ENCODE measurements at regions not wholly inside any gene's neighbourhood (a gene's known extent, or its start where the extent isn't known, plus 50 kb on each side); places are given as distances from the start of the nearest gene placed in this dataset.

- H3K4me3 ChIP-seq (replicated peaks in 1 of 3; ENCODE audit: low read depth in 2 of 3, low read length in 3 of 3): no peak overlapping the region
- H3K36me3 ChIP-seq (replicated peaks in 1 of 2; ENCODE audit: control insufficient read depth in 1 of 2, insufficient read depth in 2 of 2, low read length in 2 of 2): no peaks in the 10 kb centered on the region
- WGBS (ENCODE audit: insufficient coverage): 40% methylated on average over 9 of the region's 10 CpGs
- H3K9ac ChIP-seq (ENCODE audit: insufficient read depth, low read length, poor library complexity, severe bottlenecking): no peak overlapping the region
- intact Hi-C loops (cut with micrococcal nuclease): no loop called here
- H3K9me3 ChIP-seq (replicated peaks in 1 of 2; ENCODE audit: control insufficient read depth in 1 of 2, insufficient read depth in 1 of 2, low read length in 2 of 2): peaks cover 2 to 18% of the 10 kb centered on the region in 2 donors
- no peak overlapping the region for H3K27ac ChIP-seq (ENCODE audit: low read depth in 1 of 2, low read length in 2 of 2)
- no peaks in the 10 kb centered on the region for H3K79me2 ChIP-seq (ENCODE audit: insufficient read depth, low read length)
- H3K27me3 ChIP-seq (ENCODE audit: control insufficient read depth in 2 of 2, insufficient read depth in 2 of 2, low read length in 2 of 2): no peaks in the 10 kb centered on the region
- no peaks in the 10 kb centered on the region for H4K20me1 ChIP-seq (ENCODE audit: insufficient read depth, low read length)
- no peak overlapping the region for H3K4me2 ChIP-seq (replicated peaks; ENCODE audit: extremely low read depth, low read length, poor library complexity, severe bottlenecking)
- Mint-ChIP-seq H3K36me3 (no peaks in the 10 kb centered on the region), H3K27ac (no peak overlapping the region), H3K27me3 (ENCODE audit: low read depth in 3 of 3) (peaks cover 0 to 7% (median 0%) of the 10 kb centered on the region in 3 donors), H3K4me3 (no peak overlapping the region), H3K9me3 (peaks cover 1 to 22% (median 5%) of the 10 kb centered on the region in 7 donors), H3K4me1 (no peaks in the 10 kb centered on the region)
- H2AFZ ChIP-seq (ENCODE audit: insufficient read depth, low read depth, low read length, poor library complexity, severe bottlenecking): no peak overlapping the region
- no peaks in the 10 kb centered on the region for H3K4me1 ChIP-seq (ENCODE audit: control insufficient read depth in 1 of 2, insufficient read depth in 2 of 2, low read length in 2 of 2)
- no peak for DNase-seq
- TF ChIP-seq, protein P1, sequence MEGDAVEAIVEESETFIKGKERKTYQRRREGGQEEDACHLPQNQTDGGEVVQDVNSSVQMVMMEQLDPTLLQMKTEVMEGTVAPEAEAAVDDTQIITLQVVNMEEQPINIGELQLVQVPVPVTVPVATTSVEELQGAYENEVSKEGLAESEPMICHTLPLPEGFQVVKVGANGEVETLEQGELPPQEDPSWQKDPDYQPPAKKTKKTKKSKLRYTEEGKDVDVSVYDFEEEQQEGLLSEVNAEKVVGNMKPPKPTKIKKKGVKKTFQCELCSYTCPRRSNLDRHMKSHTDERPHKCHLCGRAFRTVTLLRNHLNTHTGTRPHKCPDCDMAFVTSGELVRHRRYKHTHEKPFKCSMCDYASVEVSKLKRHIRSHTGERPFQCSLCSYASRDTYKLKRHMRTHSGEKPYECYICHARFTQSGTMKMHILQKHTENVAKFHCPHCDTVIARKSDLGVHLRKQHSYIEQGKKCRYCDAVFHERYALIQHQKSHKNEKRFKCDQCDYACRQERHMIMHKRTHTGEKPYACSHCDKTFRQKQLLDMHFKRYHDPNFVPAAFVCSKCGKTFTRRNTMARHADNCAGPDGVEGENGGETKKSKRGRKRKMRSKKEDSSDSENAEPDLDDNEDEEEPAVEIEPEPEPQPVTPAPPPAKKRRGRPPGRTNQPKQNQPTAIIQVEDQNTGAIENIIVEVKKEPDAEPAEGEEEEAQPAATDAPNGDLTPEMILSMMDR (IDR thresholded peaks at IDR 0.05): no peak
These were observed 294.3 kb upstream of the IRX1 start for GRCh38 chr5:3301306-3301705.

DNA sequence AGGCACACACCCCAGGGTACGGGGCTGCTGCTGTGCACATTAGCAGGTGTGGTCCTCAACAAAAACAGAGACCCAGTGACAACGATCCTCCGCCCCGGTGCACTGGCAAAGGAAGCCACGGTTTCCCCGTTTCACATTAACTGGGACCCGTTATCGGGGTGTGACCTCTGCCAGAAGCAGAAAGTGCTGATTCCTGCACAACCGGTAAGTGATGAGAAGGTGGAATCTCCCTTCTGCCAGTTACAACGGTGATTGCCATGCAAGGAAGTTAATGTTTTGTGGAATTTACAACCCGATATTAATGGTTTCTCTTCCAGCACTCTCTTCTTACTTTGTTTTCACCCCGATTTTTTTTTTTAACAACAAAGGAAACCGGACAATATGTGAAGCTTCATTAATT, 294.9 kb upstream of the IRX1 start:
- 78% methylated on average over 4 of the region's 13 CpGs for WGBS (ENCODE audit: insufficient coverage)
- no peak overlapping the region for H3K27ac ChIP-seq (ENCODE audit: low read depth in 1 of 2, low read length in 2 of 2)
- no peaks in the 10 kb centered on the region for H4K20me1 ChIP-seq (ENCODE audit: insufficient read depth, low read length)
- no peaks in the 10 kb centered on the region for H3K4me1 Mint-ChIP-seq
- H3K79me2 ChIP-seq (ENCODE audit: insufficient read depth, low read length): no peaks in the 10 kb centered on the region
- H3K27me3 Mint-ChIP-seq (ENCODE audit: low read depth in 3 of 3): peaks cover 0 to 7% (median 0%) of the 10 kb centered on the region in 3 donors
- TF ChIP-seq, protein P1 (IDR thresholded peaks at IDR 0.05): no peak
- no peaks in the 10 kb centered on the region for H3K4me1 ChIP-seq (ENCODE audit: control insufficient read depth in 1 of 2, insufficient read depth in 2 of 2, low read length in 2 of 2)
- H3K4me2 ChIP-seq (replicated peaks; ENCODE audit: extremely low read depth, low read length, poor library complexity, severe bottlenecking): no peak overlapping the region
- no peaks in the 10 kb centered on the region for H3K27me3 ChIP-seq (ENCODE audit: control insufficient read depth in 2 of 2, insufficient read depth in 2 of 2, low read length in 2 of 2)
- no peak overlapping the region for H2AFZ ChIP-seq (ENCODE audit: insufficient read depth, low read depth, low read length, poor library complexity, severe bottlenecking)
- no peaks in the 10 kb centered on the region for H3K36me3 Mint-ChIP-seq
- intact Hi-C loops (cut with micrococcal nuclease): no loop called here
- no peaks in the 10 kb centered on the region for H3K36me3 ChIP-seq (replicated peaks in 1 of 2; ENCODE audit: control insufficient read depth in 1 of 2, insufficient read depth in 2 of 2, low read length in 2 of 2)
- H3K4me3 Mint-ChIP-seq: no peak overlapping the region
- H3K9me3 ChIP-seq (replicated peaks in 1 of 2; ENCODE audit: control insufficient read depth in 1 of 2, insufficient read depth in 1 of 2, low read length in 2 of 2): peaks cover 6 to 13% of the 10 kb centered on the region in 2 donors
- no peak overlapping the region for H3K9ac ChIP-seq (ENCODE audit: insufficient read depth, low read length, poor library complexity, severe bottlenecking)
- no peak overlapping the region for H3K27ac Mint-ChIP-seq
- no peak overlapping the region for H3K4me3 ChIP-seq (replicated peaks in 1 of 3; ENCODE audit: low read depth in 2 of 3, low read length in 3 of 3)
- peaks cover 1 to 19% (median 5%) of the 10 kb centered on the region in 7 donors for H3K9me3 Mint-ChIP-seq
- no peak for DNase-seq
